ENCODE measurements at regions not wholly inside any gene's neighbourhood (a gene's known extent, or its start where the extent isn't known, plus 50 kb on each side); places are given as distances from the start of the nearest gene placed in this dataset.

GRCh38 chr14:82104013-82104412 is 570.4 kb upstream of the SEL1L start:
- DNase-seq (ENCODE audit: low read depth, low spot score): no peak
- no peak overlapping the region for H3K4me3 Mint-ChIP-seq
- no peaks in the 10 kb centered on the region for H3K4me1 Mint-ChIP-seq
- H3K27me3 Mint-ChIP-seq (ENCODE audit: low read depth): peaks cover 15% of the 10 kb centered on the region
- no peak overlapping the region for H3K27ac Mint-ChIP-seq (ENCODE audit: unreplicated experiment)
- no peaks in the 10 kb centered on the region for H3K9me3 Mint-ChIP-seq
- no peak for TF ChIP-seq CTCF (conservative IDR thresholded peaks at IDR 0.05)
- H3K36me3 Mint-ChIP-seq (ENCODE audit: low read depth): no peaks in the 10 kb centered on the region

GRCh38 chr14:82112210-82112839 is 578.7 kb upstream of the SEL1L start:
- DNase-seq (ENCODE audit: low read depth, low spot score): no peak
- peaks cover 2% of the 10 kb centered on the region for H3K36me3 Mint-ChIP-seq (ENCODE audit: low read depth)
- no peak overlapping the region for H3K4me3 Mint-ChIP-seq
- peaks cover 12% of the 10 kb centered on the region for H3K27me3 Mint-ChIP-seq (ENCODE audit: low read depth)
- no peaks in the 10 kb centered on the region for H3K4me1 Mint-ChIP-seq
- no peak for TF ChIP-seq CTCF (conservative IDR thresholded peaks at IDR 0.05)
- no peak overlapping the region for H3K27ac Mint-ChIP-seq (ENCODE audit: unreplicated experiment)
- H3K9me3 Mint-ChIP-seq: peaks cover 2% of the 10 kb centered on the region

GRCh38 chr14:82113007-82113406 is 579.4 kb upstream of the SEL1L start:
- no peaks in the 10 kb centered on the region for H3K4me1 Mint-ChIP-seq
- H3K4me3 Mint-ChIP-seq: no peak overlapping the region
- H3K27ac Mint-ChIP-seq (ENCODE audit: unreplicated experiment): no peak overlapping the region
- no peak for DNase-seq (ENCODE audit: low read depth, low spot score)
- TF ChIP-seq CTCF (conservative IDR thresholded peaks at IDR 0.05): no peak
- H3K9me3 Mint-ChIP-seq: peaks cover 6% of the 10 kb centered on the region
- H3K36me3 Mint-ChIP-seq (ENCODE audit: low read depth): peaks cover 2% of the 10 kb centered on the region
- peaks cover 12% of the 10 kb centered on the region for H3K27me3 Mint-ChIP-seq (ENCODE audit: low read depth)

GRCh38 chr14:82113710-82114109 is 580.1 kb upstream of the SEL1L start:
- Mint-ChIP-seq H3K9me3 (peaks cover 8% of the 10 kb centered on the region), H3K27ac (ENCODE audit: unreplicated experiment) (no peak overlapping the region), H3K27me3 (ENCODE audit: low read depth) (peaks cover 12% of the 10 kb centered on the region), H3K36me3 (ENCODE audit: low read depth) (peaks cover 2% of the 10 kb centered on the region), H3K4me1 (no peaks in the 10 kb centered on the region), H3K4me3 (no peak overlapping the region)
- DNase-seq (ENCODE audit: low read depth, low spot score): no peak
- no peak for TF ChIP-seq CTCF (conservative IDR thresholded peaks at IDR 0.05)

- Mint-ChIP-seq H3K4me1 (no peaks in the 10 kb centered on the region), H3K9me3 (peaks cover 8% of the 10 kb centered on the region), H3K27ac (ENCODE audit: unreplicated experiment) (no peak overlapping the region), H3K27me3 (ENCODE audit: low read depth) (peaks cover 12% of the 10 kb centered on the region), H3K36me3 (ENCODE audit: low read depth) (peaks cover 2% of the 10 kb centered on the region), H3K4me3 (no peak overlapping the region)
- DNase-seq (ENCODE audit: low read depth, low spot score): no peak
- no peak for TF ChIP-seq CTCF (conservative IDR thresholded peaks at IDR 0.05)
Measured at GRCh38 chr14:82116721-82117120, 583.1 kb upstream of the SEL1L start.
